ENCODE measurements at regions not wholly inside any gene's neighbourhood (a gene's known extent, or its start where the extent isn't known, plus 50 kb on each side); places are given as distances from the start of the nearest gene placed in this dataset.

DNA sequence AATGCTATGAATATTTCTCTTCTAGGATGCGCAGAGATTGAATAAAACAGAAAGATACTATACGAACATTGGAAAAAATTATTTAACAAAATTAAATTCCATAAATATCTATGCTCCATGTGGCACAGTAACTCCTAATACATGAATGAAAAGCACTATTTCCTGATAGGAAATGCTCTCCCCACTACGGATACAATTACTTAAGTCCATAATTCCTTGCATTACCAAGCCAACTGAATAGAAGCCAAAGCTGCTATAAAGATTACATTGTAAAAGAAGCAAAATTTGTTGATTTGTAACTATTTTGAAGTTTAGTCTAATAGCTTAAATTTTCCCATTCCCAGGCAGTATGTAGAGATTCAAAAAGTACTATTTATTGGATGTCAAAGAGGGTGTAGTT is 61.8 kb upstream of the SNX2 start:
- DNase-seq (ENCODE audit: low read depth, low spot score) (no peak), ATAC-seq (no peak)
- intact Hi-C loops (cut with micrococcal nuclease) = no loop called here
- Histone ChIP-seq H3K9me3 (ENCODE audit: control insufficient read depth in 1 of 2, insufficient read depth in 1 of 2, low read depth in 1 of 2, low read length in 2 of 2) (no peaks in the 10 kb centered on the region), H3K9me2 (ENCODE audit: insufficient read depth) (no peaks in the 10 kb centered on the region), H3K27me3 (ENCODE audit: insufficient read depth, low read length) (no peaks in the 10 kb centered on the region), H3K36me3 (ENCODE audit: control insufficient read depth in 1 of 2, insufficient read depth in 2 of 2, low read length in 2 of 2) (no peaks in the 10 kb centered on the region), H3K4me3 (replicated peaks in 1 of 2; ENCODE audit: low read depth in 1 of 2, low read length in 2 of 2) (no peak overlapping the region), H4K20me1 (ENCODE audit: insufficient read depth) (no peaks in the 10 kb centered on the region), H3K27ac (ENCODE audit: low read depth, low read length) (no peak overlapping the region), H3K9ac (ENCODE audit: low read length) (no peak overlapping the region), H3K79me2 (ENCODE audit: insufficient read depth, low read length) (no peaks in the 10 kb centered on the region), H3K4me1 (ENCODE audit: control insufficient read depth in 1 of 2, insufficient read depth in 2 of 2, low read length in 2 of 2) (no peaks in the 10 kb centered on the region), H2AFZ (ENCODE audit: low read depth, low read length, poor library complexity, severe bottlenecking) (peak overlapping the region; percentile 15), H3K4me2 (ENCODE audit: low read length) (no peak overlapping the region)
- POLR2A ChIA-PET = no interaction called here
- RAD21 ChIA-PET (ENCODE audit: low non-redundant PET in 1 of 2, low total read pairs in 2 of 2, uncharacterized antibody in 2 of 2, unreplicated experiment in 2 of 2) = no interaction called here
- CTCF ChIA-PET = interaction anchor here (1.5 kb wide), 1 partner anchor 9 kb away, joined by 11 read pairs; no protein-coding TSS in a partner anchor
- no peak for TF ChIP-seq SP1 (IDR thresholded peaks at IDR 0.05; ENCODE audit: low read depth)
- no peak for TF ChIP-seq YY1 (IDR thresholded peaks at IDR 0.05; ENCODE audit: extremely low read depth, insufficient replicate concordance, low read depth, low read length)
- no peak for TF ChIP-seq SRF (IDR thresholded peaks at IDR 0.05; ENCODE audit: low read depth)
- TF ChIP-seq FOSL1 (IDR thresholded peaks at IDR 0.05; ENCODE audit: low read depth) = no peak
- TF ChIP-seq, protein P1, sequence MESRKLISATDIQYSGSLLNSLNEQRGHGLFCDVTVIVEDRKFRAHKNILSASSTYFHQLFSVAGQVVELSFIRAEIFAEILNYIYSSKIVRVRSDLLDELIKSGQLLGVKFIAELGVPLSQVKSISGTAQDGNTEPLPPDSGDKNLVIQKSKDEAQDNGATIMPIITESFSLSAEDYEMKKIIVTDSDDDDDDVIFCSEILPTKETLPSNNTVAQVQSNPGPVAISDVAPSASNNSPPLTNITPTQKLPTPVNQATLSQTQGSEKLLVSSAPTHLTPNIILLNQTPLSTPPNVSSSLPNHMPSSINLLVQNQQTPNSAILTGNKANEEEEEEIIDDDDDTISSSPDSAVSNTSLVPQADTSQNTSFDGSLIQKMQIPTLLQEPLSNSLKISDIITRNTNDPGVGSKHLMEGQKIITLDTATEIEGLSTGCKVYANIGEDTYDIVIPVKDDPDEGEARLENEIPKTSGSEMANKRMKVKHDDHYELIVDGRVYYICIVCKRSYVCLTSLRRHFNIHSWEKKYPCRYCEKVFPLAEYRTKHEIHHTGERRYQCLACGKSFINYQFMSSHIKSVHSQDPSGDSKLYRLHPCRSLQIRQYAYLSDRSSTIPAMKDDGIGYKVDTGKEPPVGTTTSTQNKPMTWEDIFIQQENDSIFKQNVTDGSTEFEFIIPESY (IDR thresholded peaks at IDR 0.05; ENCODE audit: extremely low read depth, insufficient replicate concordance, low read length) = no peak
- no peak for TF ChIP-seq ZNF274 (IDR thresholded peaks at IDR 0.05; ENCODE audit: low read depth, low read length)
- no peak for TF ChIP-seq ZFX (IDR thresholded peaks at IDR 0.05)
- no peak for TF ChIP-seq CBX3 (IDR thresholded peaks at IDR 0.05; ENCODE audit: low read depth)
- TF ChIP-seq, protein P2, sequence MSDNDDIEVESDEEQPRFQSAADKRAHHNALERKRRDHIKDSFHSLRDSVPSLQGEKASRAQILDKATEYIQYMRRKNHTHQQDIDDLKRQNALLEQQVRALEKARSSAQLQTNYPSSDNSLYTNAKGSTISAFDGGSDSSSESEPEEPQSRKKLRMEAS (IDR thresholded peaks at IDR 0.05) = no peak
- TF ChIP-seq POLR2AphosphoS5 (IDR thresholded peaks at IDR 0.05; ENCODE audit: low read depth, low read length) = no peak
- BruUV-seq (replicated peaks) = no TSS peak
